ENCODE measurements at regions not wholly inside any gene's neighbourhood (a gene's known extent, or its start where the extent isn't known, plus 50 kb on each side); places are given as distances from the start of the nearest gene placed in this dataset.

DNA sequence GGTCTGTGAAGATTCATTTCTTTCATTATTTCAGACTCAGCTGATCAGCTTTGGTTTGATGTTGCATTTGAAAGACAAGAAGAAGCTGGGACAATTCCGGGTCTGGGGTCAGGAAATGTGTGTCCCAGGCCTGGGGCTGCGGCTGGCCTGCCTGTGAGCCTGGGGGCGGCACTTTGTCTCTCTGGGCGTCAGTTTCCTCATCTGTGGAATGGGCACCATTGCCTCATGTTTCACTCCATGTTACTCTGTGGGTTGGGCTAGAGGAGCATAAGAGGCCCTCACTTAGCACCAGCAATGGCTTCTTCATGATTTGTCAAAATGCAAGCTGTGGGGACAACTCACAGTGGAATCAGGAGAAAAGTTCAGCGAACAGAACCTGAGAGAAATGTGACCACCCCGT, 570.1 kb downstream of the VRK1 start:
- DNase-seq: no peak

DNA sequence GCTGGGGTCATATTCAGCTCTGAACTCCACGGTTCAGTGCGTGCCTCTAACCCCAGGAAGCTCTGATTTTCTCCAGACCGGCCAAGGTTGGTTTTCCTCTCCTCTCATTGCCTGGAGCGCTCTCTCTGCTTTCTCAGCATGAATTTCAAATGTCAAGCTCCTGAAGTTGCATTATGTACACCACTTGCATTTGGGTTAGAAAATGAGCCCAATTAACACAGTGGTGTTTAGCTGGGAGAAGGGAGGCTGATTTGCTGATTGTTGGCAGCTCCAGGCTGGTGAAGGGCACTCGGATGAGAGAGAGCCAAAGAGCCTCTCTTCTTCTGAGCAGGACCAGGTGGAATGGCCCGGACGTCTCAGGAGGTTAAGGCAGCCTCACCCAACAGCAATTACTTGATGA, 570.9 kb downstream of the VRK1 start:
- no peak for DNase-seq

DNA sequence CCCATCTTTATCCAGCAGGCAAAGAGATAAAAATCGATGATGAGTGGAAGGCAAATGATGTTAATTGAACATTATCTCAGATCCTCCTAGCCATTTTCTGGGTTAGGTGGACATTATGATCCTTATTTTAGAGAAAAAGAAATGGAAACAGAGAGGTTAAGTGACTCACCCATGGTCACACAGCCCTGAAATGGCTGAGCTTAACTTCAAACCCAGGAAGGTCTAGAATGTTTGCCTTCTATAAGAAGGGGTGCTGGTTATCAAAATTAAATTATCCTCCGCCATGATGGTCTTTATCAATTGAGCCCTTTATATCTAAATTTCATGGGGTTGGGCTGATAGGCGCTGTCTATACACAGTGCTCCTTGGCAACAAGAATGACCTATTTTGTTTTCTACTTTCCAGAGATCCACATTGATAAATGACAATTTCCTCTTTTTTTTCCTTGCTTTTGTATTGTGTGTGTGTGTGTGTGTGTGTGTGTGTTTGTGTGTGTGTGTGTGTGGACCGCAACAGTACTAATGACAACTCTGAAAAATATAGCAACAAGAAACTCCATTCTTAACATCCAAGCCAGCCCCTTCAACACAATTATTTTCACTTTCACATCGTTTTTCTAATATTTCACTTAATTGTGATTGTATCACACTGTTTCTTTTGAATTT, 571.9 kb downstream of the VRK1 start:
- no peak for DNase-seq

DNA sequence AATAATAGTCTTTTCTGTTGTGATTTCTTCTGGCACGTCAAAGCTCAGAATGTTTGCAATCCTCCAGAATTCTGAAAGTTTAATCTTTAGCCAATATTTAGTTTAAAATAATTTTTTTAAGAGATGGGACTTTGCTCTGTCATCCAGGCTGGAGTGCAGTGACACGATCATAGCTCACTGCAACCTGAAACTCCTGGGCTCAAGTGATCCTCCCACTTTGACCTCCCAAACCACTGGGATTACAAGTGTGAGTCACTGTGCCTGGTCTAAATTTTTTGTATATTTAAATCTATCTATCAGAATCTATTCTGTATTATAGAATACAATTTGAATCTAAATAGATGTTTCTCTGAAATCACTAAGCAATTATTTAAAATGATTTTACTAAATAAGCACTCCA, 572.7 kb downstream of the VRK1 start:
- DNase-seq: no peak

DNA sequence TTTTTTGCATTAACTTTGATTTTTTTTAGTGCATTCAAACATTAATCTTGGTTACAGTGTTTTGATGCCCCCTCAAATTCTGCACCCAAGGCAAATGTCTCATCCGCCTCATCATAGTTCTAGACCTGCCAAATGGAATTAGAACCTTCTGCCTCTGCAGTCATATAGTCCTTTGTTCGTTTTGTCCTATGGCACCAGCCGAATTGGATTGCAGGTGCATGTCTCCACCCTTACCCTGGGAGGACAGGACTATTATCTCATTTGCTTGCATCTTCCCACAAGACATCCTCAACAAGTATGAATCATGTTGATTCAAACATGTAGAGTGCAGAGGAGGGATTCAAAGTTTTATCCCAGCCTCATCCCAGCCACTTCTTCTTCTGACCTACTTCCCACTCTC, 579.1 kb downstream of the VRK1 start:
- no peak for DNase-seq

DNA sequence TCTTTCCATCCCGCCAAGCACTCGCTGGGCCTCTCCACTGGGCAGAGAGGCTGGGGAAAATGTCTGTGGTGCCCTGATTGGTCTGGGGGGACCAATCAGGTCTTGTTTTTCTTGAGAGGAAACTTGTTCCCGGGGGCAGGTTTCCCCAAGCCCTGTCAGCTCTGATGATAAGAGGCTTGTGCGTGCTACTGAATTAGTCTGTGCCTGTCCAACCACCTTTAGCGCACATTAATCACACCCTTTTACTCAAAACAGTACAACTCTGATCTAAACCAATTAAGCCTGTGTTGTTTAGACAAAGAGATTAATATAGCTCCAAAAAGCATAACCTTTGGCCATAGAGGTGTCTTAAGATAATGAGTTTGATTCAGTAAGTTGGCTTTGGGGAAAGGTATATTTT, 580.4 kb downstream of the VRK1 start:
- DNase-seq: no peak

DNA sequence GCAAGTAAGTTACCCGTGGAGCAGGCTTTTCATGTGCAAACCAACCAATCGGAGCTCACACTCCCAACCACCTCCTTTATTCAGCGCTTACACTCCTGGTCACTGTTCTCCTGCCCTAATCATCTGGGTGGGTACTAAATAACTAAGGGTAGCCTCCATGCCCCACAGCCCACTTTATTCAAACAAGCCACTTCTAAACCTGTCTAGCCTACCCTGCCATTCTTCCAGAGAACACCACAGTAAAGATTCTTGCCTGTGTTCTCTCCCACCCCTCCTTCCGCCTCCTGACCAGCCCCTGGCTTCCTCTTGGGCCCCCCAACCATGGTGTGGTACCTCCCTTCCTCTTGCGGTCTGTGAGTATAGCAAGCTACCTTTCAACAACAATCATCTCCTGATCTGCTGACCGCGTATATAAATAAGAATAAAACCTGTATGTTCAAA, 581.9 kb downstream of the VRK1 start:
- DNase-seq: no peak

DNA sequence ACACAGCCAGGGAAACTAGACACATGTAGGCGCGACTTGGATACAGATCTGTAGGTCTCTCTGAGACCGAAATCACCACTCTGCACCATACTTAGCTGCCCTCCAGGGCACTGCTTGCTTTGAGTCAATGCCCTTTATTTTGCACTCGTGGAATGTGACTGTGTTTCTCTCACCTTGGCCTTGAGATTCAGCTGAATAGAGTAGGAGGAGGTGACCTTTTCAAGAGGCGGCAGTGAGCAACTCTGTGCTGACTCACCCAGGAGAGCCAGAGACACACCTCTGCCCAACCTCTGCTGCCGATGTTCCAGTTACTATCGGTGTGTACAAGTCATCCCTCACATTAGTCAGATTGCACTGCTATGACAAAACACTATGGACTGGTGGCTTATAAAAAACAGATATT, 583.4 kb downstream of the VRK1 start:
- no peak for DNase-seq

DNA sequence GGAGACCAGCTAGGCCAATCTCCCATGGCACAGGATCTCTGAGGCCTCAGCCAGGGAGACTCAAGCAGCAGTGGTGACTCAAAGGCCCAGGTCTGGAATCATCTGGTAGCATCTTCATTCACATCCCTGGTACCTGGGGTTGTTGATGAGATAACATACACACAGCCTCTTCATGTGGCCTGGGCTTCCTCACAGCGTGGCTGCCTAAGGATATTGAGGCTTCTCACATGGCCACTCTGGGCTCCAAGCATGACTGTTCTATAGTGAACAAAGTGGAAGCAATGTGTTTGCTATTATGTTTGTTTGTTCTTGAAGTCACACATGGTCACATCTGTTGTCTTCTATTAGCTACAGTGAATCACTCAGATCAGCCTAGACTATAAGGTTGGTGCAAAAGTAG, 584.1 kb downstream of the VRK1 start:
- no peak for DNase-seq

DNA sequence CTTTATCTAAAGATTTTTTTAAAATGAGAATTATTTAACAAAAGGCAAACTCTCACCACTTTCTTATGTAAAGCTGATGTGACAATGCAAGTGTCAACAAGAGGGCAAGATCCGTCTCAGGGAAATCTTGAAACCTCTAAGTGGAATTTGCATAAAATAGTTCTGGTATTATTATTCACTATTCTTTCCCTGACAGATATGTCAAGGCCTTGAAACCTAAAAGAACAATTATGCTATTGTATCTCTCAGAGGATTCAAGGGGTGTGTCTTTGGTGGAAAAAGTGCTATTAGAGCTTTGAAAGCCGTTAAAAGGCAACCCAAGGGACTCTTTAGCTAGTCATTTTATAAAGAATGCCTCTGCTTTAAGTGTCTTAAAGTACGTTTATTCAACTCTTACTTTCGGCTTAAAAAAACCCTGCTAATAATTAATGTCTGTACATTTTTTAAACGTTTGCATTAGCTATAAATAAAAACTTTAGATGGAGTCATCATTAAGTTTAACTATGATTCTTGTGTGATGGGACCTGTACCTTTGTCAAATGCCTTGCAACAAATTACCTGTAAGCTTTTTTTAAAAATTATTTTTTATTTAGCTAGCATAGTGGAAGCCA, 585.5 kb downstream of the VRK1 start:
- DNase-seq: no peak

DNA sequence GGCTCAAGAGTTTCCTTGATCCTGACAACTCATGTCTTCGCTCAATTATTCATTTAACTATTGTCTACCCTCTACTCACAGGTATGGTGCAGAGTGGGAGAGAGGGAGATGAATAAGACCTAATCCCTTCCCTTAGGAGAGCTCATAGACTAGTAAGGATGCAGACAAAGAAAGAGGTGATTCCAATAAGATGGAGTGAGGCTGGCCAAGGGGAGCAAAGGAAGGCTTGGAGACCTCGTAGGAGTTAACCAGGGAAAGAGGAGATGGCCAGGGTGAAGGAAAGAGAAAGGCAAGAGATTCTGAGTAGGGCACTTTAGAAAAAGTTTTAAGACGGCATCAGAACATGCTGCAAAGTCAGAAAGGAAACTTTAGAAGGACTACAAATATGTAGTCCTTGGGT, 588.5 kb downstream of the VRK1 start:
- DNase-seq: no peak

DNA sequence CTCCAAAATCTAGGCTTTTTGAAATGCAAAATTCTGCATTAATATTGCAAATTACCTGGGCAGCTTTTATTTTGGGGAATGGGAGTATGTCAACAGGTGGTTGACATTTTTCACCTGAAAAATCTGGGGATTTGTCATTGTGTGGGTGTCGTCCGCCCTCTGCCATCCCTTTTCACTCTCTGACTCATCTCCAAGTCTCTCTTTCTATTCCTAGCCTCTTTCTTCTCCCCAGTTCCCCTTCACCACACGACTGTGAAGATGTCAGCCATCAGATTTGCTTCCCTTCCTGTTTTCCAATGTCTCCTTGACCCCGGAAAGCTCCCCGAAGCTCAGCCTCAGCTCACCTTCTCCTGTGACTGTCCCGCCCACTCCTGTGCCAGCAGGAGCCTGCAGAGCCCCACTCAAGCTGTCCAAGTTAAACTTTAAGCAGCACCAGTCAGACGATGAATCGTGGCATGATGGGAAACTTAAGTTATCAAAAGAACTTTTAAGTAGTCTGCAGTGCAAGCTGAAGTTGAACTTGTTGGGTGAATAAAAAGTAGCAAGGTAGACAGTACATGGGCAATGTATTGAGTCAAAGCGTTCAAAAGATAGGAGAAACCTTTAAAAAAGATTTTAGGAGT, 590.2 kb downstream of the VRK1 start:
- DNase-seq: no peak

DNA sequence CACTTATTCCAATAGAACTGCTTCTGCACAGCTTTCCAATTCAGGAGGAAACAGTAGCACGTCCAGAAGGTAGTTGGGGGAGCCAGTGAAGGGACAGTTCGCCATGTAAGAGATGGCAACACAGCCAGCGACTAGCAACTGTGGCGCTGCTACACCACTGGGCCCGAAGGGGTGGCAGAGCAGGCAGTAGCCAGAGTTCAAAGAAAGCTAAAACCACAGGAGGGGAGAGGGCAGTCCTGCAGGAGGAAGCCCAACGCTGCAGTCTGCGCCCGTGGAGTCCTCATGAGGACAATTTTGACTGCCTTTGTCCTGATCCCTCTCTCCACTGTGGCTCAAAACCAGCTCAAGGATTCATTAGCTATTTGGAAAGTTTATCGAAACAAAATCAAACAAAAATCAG, 591.2 kb downstream of the VRK1 start:
- DNase-seq: no peak

DNA sequence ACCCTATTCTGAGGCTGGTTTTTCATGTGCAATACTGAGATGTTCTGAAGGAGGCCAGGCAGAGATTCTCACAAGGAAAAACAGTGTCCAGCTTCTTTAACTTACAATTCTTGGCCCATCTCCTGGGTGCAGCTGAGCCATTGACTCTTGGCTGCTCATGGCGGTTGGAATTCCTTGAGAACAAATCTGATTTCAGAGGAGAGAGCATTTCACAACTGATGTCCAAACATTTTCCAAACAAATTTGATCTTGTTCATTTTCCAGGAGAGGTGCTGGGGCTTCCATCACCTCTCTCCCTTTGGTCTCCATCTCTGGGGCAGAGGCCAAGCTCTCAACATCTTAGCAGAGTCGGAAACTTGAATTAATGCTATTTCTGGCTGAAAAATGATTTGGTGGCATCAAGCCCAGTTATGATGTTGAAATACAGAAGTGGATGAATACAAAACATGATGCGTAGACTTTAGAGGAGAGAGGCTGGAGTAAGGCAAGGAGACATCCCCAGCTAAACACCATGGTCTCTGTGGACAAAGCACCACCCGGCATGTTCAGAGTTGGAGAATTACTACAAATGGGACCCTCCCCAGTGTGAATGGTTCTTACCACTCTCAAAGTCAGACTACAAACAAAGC, 593.0 kb downstream of the VRK1 start:
- no peak for DNase-seq

DNA sequence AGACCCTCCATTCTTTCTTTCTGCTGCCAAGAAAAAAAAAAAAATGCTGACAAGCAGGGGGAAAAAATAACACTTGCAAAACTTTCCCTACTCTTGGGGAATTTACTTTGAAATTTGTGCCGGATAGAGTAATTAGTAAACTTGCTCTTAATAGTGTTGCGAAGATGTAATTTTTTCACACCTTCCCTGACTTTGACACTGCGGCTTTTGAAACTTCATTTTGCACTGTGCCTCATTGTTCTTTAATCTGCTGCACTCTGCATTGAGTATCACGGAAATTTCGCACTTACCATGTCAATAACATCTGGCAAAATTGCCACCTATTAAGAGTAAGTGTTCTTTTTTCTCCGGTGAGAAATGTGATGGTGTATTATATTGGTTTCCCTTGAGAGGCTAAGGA, 596.1 kb downstream of the VRK1 start:
- no peak for DNase-seq

DNA sequence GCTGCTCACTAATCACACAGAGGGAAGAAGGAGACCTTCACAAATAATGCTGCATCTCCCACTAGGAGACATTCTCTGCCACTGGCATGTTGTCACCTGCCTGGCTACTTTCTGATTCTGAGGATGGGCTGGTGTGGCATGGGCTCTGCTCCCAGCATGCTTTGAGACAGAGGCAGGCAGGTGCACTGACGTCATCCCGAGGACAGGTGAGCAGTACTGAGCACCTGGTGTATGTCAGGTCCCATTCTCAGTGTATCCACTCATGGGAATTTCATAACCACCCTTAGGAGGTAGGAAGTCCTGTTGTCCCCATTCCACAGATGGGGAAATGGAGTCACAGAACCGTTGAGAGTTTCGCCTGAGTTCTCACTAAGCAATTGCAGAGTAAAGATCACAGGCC, 597.9 kb downstream of the VRK1 start:
- DNase-seq: no peak

DNA sequence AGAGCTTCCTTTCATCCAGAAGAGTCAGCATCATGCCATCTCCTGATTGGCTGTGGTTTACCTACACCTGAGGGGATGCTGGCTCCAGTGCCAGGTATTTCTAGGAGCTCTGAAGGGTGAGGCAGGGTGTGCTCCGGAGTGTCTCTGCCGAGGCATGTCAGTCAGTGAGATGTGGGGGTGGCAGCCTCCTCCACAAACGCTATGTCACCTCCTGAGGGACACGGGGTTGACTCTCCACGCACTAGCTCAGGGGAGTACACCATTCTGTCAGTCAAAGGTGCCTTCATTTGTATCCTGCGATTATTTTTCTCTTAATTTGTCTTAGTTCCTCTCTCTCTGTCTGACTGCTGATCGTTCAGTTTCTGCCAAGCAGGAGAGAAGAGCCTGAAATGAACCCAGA, 604.5 kb downstream of the VRK1 start:
- no peak for DNase-seq

DNA sequence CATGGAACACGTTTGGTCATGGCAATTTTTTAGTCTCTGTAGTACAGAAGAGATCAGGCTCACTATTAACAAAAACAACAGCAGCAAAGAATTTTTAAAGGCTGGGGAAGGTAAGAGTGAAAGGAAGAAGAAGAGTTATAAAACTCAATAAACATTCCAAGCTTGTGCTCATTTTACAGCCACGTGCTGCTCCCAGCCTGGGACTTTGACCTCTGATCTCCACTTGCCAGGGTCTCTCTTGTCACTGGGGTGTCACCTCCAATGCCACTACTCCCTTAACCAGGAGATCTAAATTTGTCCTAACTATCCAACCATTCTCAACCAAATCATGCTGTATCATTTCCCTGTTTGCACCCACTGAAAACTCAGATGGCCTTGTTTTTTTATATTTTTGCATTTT, 605.1 kb downstream of the VRK1 start:
- DNase-seq: no peak

DNA sequence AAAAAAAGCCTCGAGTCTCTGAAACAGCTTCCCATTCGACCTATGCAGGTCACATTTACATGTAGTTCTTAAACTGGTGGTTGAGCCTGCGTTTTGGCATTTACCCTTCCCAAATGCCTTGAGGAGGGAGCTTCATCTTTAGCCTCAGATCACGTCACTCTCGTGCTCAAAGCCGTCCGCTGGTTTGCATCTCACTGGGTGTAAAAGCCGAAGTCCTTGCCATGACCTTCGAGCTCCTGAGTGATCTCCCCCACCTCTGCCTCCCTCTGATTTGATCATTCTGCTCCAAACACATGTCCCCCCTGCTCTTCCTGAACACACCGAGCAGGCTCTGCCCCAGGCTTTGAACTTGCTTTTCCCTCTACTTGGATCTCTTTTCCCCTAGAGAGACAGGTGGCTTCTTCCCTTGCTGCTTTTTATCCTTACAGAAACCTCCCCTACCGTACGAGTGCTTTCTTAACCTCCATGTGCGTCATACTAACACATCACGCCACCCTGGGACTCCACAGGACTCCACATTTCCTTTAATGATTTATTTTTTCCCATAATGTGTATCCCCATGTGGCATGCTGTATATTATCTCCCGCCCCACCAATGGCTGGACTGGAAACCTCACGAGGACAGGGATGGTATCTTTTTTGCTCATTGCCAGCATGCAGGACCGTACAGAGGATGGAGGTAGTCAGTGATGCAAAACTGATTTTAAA, 610.7 kb downstream of the VRK1 start:
- no peak for DNase-seq

DNA sequence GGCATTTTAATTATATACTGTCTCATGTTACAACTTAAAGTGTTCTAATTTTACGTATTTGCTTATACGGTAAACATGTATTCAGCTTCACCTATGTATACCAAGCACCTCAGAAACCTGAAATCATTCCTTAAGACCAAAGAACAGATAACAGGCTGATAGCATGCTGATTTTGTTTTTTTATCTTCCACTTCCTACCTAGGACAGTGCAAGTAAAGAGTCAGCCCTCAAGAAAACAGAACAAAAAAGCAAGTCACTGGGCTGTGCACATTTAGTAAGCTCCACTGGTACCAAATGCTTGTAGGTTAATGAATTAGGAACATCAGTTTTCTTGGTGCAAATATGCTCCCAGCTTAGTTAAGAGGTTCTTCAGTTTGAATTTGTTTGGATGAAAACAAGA, 611.3 kb downstream of the VRK1 start:
- no peak for DNase-seq

DNA sequence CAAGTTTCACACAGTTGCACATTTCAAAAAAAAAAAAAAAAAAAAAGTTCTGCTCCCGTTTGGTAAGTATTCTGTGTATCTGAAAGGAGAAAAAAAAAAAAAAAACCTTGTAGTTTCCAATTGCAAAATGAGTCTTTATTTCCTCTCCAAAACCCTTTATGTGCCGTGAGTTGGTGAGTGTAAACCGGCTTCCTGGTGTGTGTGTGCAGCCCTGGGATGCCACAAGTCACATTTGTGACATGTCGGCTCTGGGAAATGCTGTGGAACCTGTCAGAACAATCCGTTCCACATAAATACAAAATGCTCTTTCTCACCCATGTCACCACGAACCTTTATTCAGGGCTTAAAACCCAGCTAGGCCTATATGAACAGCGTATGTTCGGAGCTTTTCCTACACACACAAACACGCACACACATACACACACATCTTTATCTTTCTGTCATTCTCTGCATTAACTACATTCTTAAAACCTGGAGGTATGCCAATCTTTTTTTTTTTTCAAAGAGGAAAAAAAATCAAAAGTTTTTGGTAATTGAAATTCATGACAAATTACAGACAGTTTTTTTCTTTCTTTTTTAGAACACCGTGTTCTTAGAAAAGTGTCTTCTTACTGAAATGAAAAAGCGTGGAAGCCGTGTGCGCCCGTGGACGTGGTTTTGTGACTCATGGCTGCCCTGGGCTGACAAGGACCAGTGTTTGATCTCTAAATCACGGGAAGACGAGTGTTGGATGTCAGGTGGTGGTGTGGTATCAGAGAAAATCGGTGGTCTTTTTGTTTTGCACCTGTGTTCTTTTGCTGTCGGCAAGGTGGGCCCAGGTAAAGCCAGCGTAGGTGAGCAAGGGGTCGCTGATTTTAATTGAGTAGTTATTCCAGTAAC, 612.0 kb downstream of the VRK1 start:
- no peak for DNase-seq
